Trophoblast cell (in vitro differentiated cells and primary cell): ENCODE measurements at regions not wholly inside any gene's neighbourhood (a gene's known extent, or its start where the extent isn't known, plus 50 kb on each side); places are given as distances from the start of the nearest gene placed in this dataset.

ENCODE experiments used
- DNase-seq, 2 donors: peaks; one replicate each; pipeline ENCODE4 v3.0.0-alpha.2; 2016
- H2AFZ ChIP-seq: 2 replicates; pipeline ENCODE4 v1.6.1; 2013; ENCODE audit warnings: low read length, moderate library complexity, mild to moderate bottlenecking; ENCODE audit not compliant: insufficient read depth, poor library complexity
- H2AK5ac ChIP-seq: 2 replicates; pipeline ENCODE4 v1.6.1; 2013; ENCODE audit warnings: mild to moderate bottlenecking, low read length
- H2BK120ac ChIP-seq: 2 replicates; pipeline ENCODE4 v1.6.1; 2013; ENCODE audit warnings: low read length, mild to moderate bottlenecking, moderate library complexity; ENCODE audit not compliant: insufficient read depth, poor library complexity
- H2BK12ac ChIP-seq: 2 replicates; pipeline ENCODE4 v1.6.1; 2013; ENCODE audit warnings: mild to moderate bottlenecking, low read length, moderate library complexity
- H2BK5ac ChIP-seq: 2 replicates; pipeline ENCODE4 v1.6.1; 2013; ENCODE audit warnings: low read length, low read depth, moderate library complexity, mild to moderate bottlenecking; ENCODE audit not compliant: poor library complexity
- H3K14ac ChIP-seq: 2 replicates; pipeline ENCODE4 v1.6.1; 2013; ENCODE audit warnings: mild to moderate bottlenecking, low read length
- H3K18ac ChIP-seq: 2 replicates; pipeline ENCODE4 v1.6.1; 2013; ENCODE audit warnings: mild to moderate bottlenecking, low read length
- H3K23ac ChIP-seq: 2 replicates; pipeline ENCODE4 v1.6.1; 2013; ENCODE audit warnings: low read length
- H3K27ac ChIP-seq: 2 replicates; pipeline ENCODE4 v1.5.1; 2013; ENCODE audit warnings: low read depth, mild to moderate bottlenecking, inconsistent platforms, low read length, moderate library complexity
- H3K27me3 ChIP-seq: 2 replicates; pipeline ENCODE4 v1.6.1; 2013; ENCODE audit warnings: inconsistent platforms, mild to moderate bottlenecking, low read length, moderate library complexity; ENCODE audit not compliant: insufficient read depth
- H3K36me3 ChIP-seq, 2 experiments: 1 replicate in 1 of 2; 2 replicates in 1 of 2; pipeline ENCODE4 v1.6.1; 2013; ENCODE audit warnings: low read length in 2 of 2, mild to moderate bottlenecking in 2 of 2, moderate library complexity in 1 of 2; ENCODE audit not compliant: insufficient read depth in 2 of 2, control insufficient read depth in 1 of 2
- H3K4ac ChIP-seq: 2 replicates; pipeline ENCODE4 v1.6.1; 2013; ENCODE audit warnings: low read depth, mild to moderate bottlenecking, low read length, moderate library complexity
- H3K4me1 ChIP-seq, 2 experiments: 1 replicate in 1 of 2; 2 replicates in 1 of 2; pipeline ENCODE4 v1.6.1; 2013; ENCODE audit warnings: low read length in 2 of 2, mild to moderate bottlenecking in 2 of 2, moderate library complexity in 1 of 2; ENCODE audit not compliant: insufficient read depth in 2 of 2, control insufficient read depth in 1 of 2
- H3K4me2 ChIP-seq: 2 replicates; pipeline ENCODE4 v1.6.1; 2013; ENCODE audit warnings: inconsistent platforms, mild to moderate bottlenecking, low read length, moderate library complexity
- H3K4me3 ChIP-seq: 2 replicates; pipeline ENCODE4 v1.5.1; 2013; ENCODE audit warnings: mild to moderate bottlenecking, low read depth, low read length, inconsistent platforms
- H3K79me1 ChIP-seq: one replicate; pipeline ENCODE4 v1.6.1; 2013; ENCODE audit warnings: low read length
- H3K79me2 ChIP-seq: 2 replicates; pipeline ENCODE4 v1.6.1; 2013; ENCODE audit warnings: low read length, mild to moderate bottlenecking; ENCODE audit not compliant: control insufficient read depth, insufficient read depth, poor library complexity
- H3K9ac ChIP-seq: 2 replicates; pipeline ENCODE4 v1.6.1; 2013; ENCODE audit warnings: mild to moderate bottlenecking, low read length
- H3K9me3 ChIP-seq: 2 replicates; pipeline ENCODE4 v1.6.1; 2013; ENCODE audit warnings: low read depth, mild to moderate bottlenecking, control low read depth, inconsistent platforms, low read length; ENCODE audit not compliant: insufficient read depth
- H4K12ac ChIP-seq: 2 replicates; pipeline ENCODE4 v1.6.1; 2013; ENCODE audit warnings: low read depth, mild to moderate bottlenecking, low read length, moderate library complexity
- H4K8ac ChIP-seq: 2 replicates; pipeline ENCODE4 v1.6.1; 2013; ENCODE audit warnings: low read depth, mild to moderate bottlenecking, low read length, moderate library complexity
- H4K91ac ChIP-seq: one replicate; pipeline ENCODE4 v1.6.1; 2013; ENCODE audit warnings: low read depth, mild to moderate bottlenecking, low read length, moderate library complexity
- WGBS: extraction: QIAGEN DNeasy Blood & Tissue Kit; methylation state at CpG from one replicate; pipeline ENCODE4 v1.1.7; 2013; ENCODE audit warnings: missing lambda C conversion rate; ENCODE audit not compliant: insufficient read length, insufficient coverage; ENCODE audit errors: extremely low coverage; 5-methylcytosine and 5-hydroxymethylcytosine counted together

GRCh38 chr6:165976684-165977083 is 191.0 kb downstream of the TBXT start:
- H3K27me3 ChIP-seq, result no peaks in the 10 kb centered on the region
- WGBS, result no CpG with 5 or more reads among the region's 7 CpGs
- H3K36me3 ChIP-seq, result no peaks in the 10 kb centered on the region
- no peak overlapping the region for H3K27ac ChIP-seq
- no peak overlapping the region for H2BK120ac ChIP-seq
- H2BK5ac ChIP-seq, result no peak overlapping the region
- H3K4ac ChIP-seq, result no peak overlapping the region
- H4K8ac ChIP-seq, result no peak overlapping the region
- H2AK5ac ChIP-seq, result no peak overlapping the region
- H3K79me1 ChIP-seq, result no peaks in the 10 kb centered on the region
- no peak overlapping the region for H3K14ac ChIP-seq
- no peak overlapping the region for H2AFZ ChIP-seq
- H3K4me3 ChIP-seq, result no peak overlapping the region
- H3K23ac ChIP-seq, result no peak overlapping the region
- no peak overlapping the region for H3K4me2 ChIP-seq
- no peak for DNase-seq
- no peak overlapping the region for H3K9ac ChIP-seq
- H3K79me2 ChIP-seq, result no peaks in the 10 kb centered on the region
- H3K4me1 ChIP-seq, result no peaks in the 10 kb centered on the region
- H4K12ac ChIP-seq, result no peak overlapping the region
- no peak overlapping the region for H3K18ac ChIP-seq
- no peak overlapping the region for H2BK12ac ChIP-seq
- no peak overlapping the region for H4K91ac ChIP-seq
- H3K9me3 ChIP-seq, result no peaks in the 10 kb centered on the region

- no peaks in the 10 kb centered on the region for H3K79me2 ChIP-seq
- H2BK120ac ChIP-seq, result no peak overlapping the region
- DNase-seq, result no peak
- H3K9ac ChIP-seq, result no peak overlapping the region
- H3K4ac ChIP-seq, result no peak overlapping the region
- no peak overlapping the region for H3K4me2 ChIP-seq
- H3K23ac ChIP-seq, result no peak overlapping the region
- H3K4me1 ChIP-seq, result no peaks in the 10 kb centered on the region
- no CpG with 5 or more reads among the region's 7 CpGs for WGBS
- no peak overlapping the region for H4K91ac ChIP-seq
- H3K18ac ChIP-seq, result no peak overlapping the region
- H2AFZ ChIP-seq, result no peak overlapping the region
- no peak overlapping the region for H2BK12ac ChIP-seq
- no peaks in the 10 kb centered on the region for H3K36me3 ChIP-seq
- no peaks in the 10 kb centered on the region for H3K79me1 ChIP-seq
- H3K14ac ChIP-seq, result no peak overlapping the region
- no peak overlapping the region for H4K12ac ChIP-seq
- H2AK5ac ChIP-seq, result no peak overlapping the region
- H2BK5ac ChIP-seq, result no peak overlapping the region
- no peaks in the 10 kb centered on the region for H3K9me3 ChIP-seq
- no peak overlapping the region for H3K4me3 ChIP-seq
- no peak overlapping the region for H3K27ac ChIP-seq
- no peak overlapping the region for H4K8ac ChIP-seq
- no peaks in the 10 kb centered on the region for H3K27me3 ChIP-seq
Measured at GRCh38 chr6:165974817-165975216, 192.8 kb downstream of the TBXT start.

GRCh38 chr6:165973473-165973872 is 194.2 kb downstream of the TBXT start:
- no peaks in the 10 kb centered on the region for H3K36me3 ChIP-seq
- no peak for DNase-seq
- no peak overlapping the region for H3K9ac ChIP-seq
- no peaks in the 10 kb centered on the region for H3K79me1 ChIP-seq
- no peaks in the 10 kb centered on the region for H3K79me2 ChIP-seq
- no peaks in the 10 kb centered on the region for H3K9me3 ChIP-seq
- H3K27me3 ChIP-seq, result no peaks in the 10 kb centered on the region
- no peak overlapping the region for H3K23ac ChIP-seq
- no peaks in the 10 kb centered on the region for H3K4me1 ChIP-seq
- H3K4ac ChIP-seq, result no peak overlapping the region
- no peak overlapping the region for H4K91ac ChIP-seq
- no peak overlapping the region for H4K8ac ChIP-seq
- no peak overlapping the region for H2AFZ ChIP-seq
- H3K14ac ChIP-seq, result no peak overlapping the region
- H3K27ac ChIP-seq, result no peak overlapping the region
- H3K4me2 ChIP-seq, result no peak overlapping the region
- H2AK5ac ChIP-seq, result no peak overlapping the region
- H2BK12ac ChIP-seq, result no peak overlapping the region
- H2BK120ac ChIP-seq, result no peak overlapping the region
- no CpG with 5 or more reads among the region's 7 CpGs for WGBS
- no peak overlapping the region for H3K4me3 ChIP-seq
- H3K18ac ChIP-seq, result no peak overlapping the region
- no peak overlapping the region for H4K12ac ChIP-seq
- H2BK5ac ChIP-seq, result no peak overlapping the region

- Histone ChIP-seq H3K9me3 (no peaks in the 10 kb centered on the region), H3K4me3 (no peak overlapping the region), H3K79me1 (no peaks in the 10 kb centered on the region), H2BK120ac (no peak overlapping the region), H3K79me2 (no peaks in the 10 kb centered on the region), H3K9ac (no peak overlapping the region), H4K91ac (no peak overlapping the region), H3K4ac (no peak overlapping the region), H2BK12ac (no peak overlapping the region), H3K4me1 (no peaks in the 10 kb centered on the region), H3K23ac (no peak overlapping the region), H3K27me3 (no peaks in the 10 kb centered on the region), H2BK5ac (no peak overlapping the region), H3K14ac (no peak overlapping the region), H2AK5ac (no peak overlapping the region), H3K36me3 (no peaks in the 10 kb centered on the region), H3K27ac (no peak overlapping the region), H2AFZ (no peak overlapping the region), H3K4me2 (no peak overlapping the region), H3K18ac (no peak overlapping the region), H4K8ac (no peak overlapping the region), H4K12ac (no peak overlapping the region)
- no peak for DNase-seq
- WGBS, result no CpG with 5 or more reads among the region's 12 CpGs
Measured at GRCh38 chr6:165972139-165972802, 195.4 kb downstream of the TBXT start.
